ENCODE measurements at regions not wholly inside any gene's neighbourhood (a gene's known extent, or its start where the extent isn't known, plus 50 kb on each side); places are given as distances from the start of the nearest gene placed in this dataset.

- no peaks in the 10 kb centered on the region for H3F3A ChIP-seq (ENCODE audit: insufficient read depth, low read depth)
- no peaks in the 10 kb centered on the region for H4K20me1 ChIP-seq (ENCODE audit: insufficient read depth)
- CTCF ChIA-PET: no interaction called here
- H3K4me2 ChIP-seq: no peak overlapping the region
- no peaks in the 10 kb centered on the region for H3K36me3 ChIP-seq (ENCODE audit: low read depth)
- H3K9me3 ChIP-seq (ENCODE audit: insufficient read depth, low read depth): no peaks in the 10 kb centered on the region
- TF ChIP-seq CTCF (conservative IDR thresholded peaks at IDR 0.05) (no peak), EZH2 (IDR thresholded peaks at IDR 0.05; ENCODE audit: low read depth) (no peak)
- H3K79me2 ChIP-seq (ENCODE audit: low read depth): no peaks in the 10 kb centered on the region
- POLR2A ChIA-PET (ENCODE audit: unreplicated experiment): no interaction called here
- no peaks in the 10 kb centered on the region for H3K9me2 ChIP-seq (ENCODE audit: insufficient read depth)
- H3K27me3 ChIP-seq (ENCODE audit: insufficient read depth, low read depth): peaks cover 61% of the 10 kb centered on the region
- no peak overlapping the region for H2AFZ ChIP-seq
- no TSS peak for BruUV-seq (replicated peaks)
- no peaks in the 10 kb centered on the region for H3K4me1 ChIP-seq (replicated peaks; ENCODE audit: insufficient read depth)
- no peak overlapping the region for H3K4me3 ChIP-seq
- intact Hi-C loops (cut with micrococcal nuclease; ENCODE audit: unreplicated experiment): no loop called here
- DNase-seq: no peak
- H3K27ac ChIP-seq: no peak overlapping the region
Observed at GRCh38 chr2:122078451-122078850, 323.0 kb downstream of the TSN start.

GRCh38 chr2:122079844-122080243 lies 324.4 kb downstream of the TSN start:
- Histone ChIP-seq H3K9me3 (ENCODE audit: insufficient read depth, low read depth) (no peaks in the 10 kb centered on the region), H3K27ac (no peak overlapping the region), H3K36me3 (ENCODE audit: low read depth) (no peaks in the 10 kb centered on the region), H2AFZ (no peak overlapping the region), H3F3A (ENCODE audit: insufficient read depth, low read depth) (no peaks in the 10 kb centered on the region), H3K4me3 (no peak overlapping the region), H3K4me2 (no peak overlapping the region), H4K20me1 (ENCODE audit: insufficient read depth) (no peaks in the 10 kb centered on the region), H3K9me2 (ENCODE audit: insufficient read depth) (no peaks in the 10 kb centered on the region), H3K4me1 (replicated peaks; ENCODE audit: insufficient read depth) (no peaks in the 10 kb centered on the region), H3K27me3 (ENCODE audit: insufficient read depth, low read depth) (peaks cover 72% of the 10 kb centered on the region), H3K79me2 (ENCODE audit: low read depth) (no peaks in the 10 kb centered on the region)
- DNase-seq: no peak
- intact Hi-C loops (cut with micrococcal nuclease; ENCODE audit: unreplicated experiment): no loop called here
- ChIA-PET POLR2A (ENCODE audit: unreplicated experiment) (no interaction called here), CTCF (no interaction called here)
- TF ChIP-seq EZH2 (IDR thresholded peaks at IDR 0.05; ENCODE audit: low read depth) (no peak), CTCF (conservative IDR thresholded peaks at IDR 0.05) (no peak)
- BruUV-seq (replicated peaks): no TSS peak

- H4K20me1 ChIP-seq (ENCODE audit: insufficient read depth): no peaks in the 10 kb centered on the region
- intact Hi-C loops (cut with micrococcal nuclease; ENCODE audit: unreplicated experiment): no loop called here
- no peak overlapping the region for H3K27ac ChIP-seq
- no peaks in the 10 kb centered on the region for H3F3A ChIP-seq (ENCODE audit: insufficient read depth, low read depth)
- no peaks in the 10 kb centered on the region for H3K79me2 ChIP-seq (ENCODE audit: low read depth)
- no peak overlapping the region for H2AFZ ChIP-seq
- ChIA-PET CTCF (no interaction called here), POLR2A (ENCODE audit: unreplicated experiment) (no interaction called here)
- no peak for TF ChIP-seq EZH2 (IDR thresholded peaks at IDR 0.05; ENCODE audit: low read depth)
- TF ChIP-seq CTCF (conservative IDR thresholded peaks at IDR 0.05): no peak
- peaks cover 68% of the 10 kb centered on the region for H3K27me3 ChIP-seq (ENCODE audit: insufficient read depth, low read depth)
- no peaks in the 10 kb centered on the region for H3K4me1 ChIP-seq (replicated peaks; ENCODE audit: insufficient read depth)
- no peak for DNase-seq
- H3K9me3 ChIP-seq (ENCODE audit: insufficient read depth, low read depth): no peaks in the 10 kb centered on the region
- no peaks in the 10 kb centered on the region for H3K9me2 ChIP-seq (ENCODE audit: insufficient read depth)
- no TSS peak for BruUV-seq (replicated peaks)
- H3K36me3 ChIP-seq (ENCODE audit: low read depth): no peaks in the 10 kb centered on the region
- no peak overlapping the region for H3K4me3 ChIP-seq
- H3K4me2 ChIP-seq: no peak overlapping the region
Observed at GRCh38 chr2:122080316-122080715, 324.9 kb downstream of the TSN start.

All from PC-9 (cell line).